ENCODE measurements at regions not wholly inside any gene's neighbourhood (a gene's known extent, or its start where the extent isn't known, plus 50 kb on each side); places are given as distances from the start of the nearest gene placed in this dataset.

DNA sequence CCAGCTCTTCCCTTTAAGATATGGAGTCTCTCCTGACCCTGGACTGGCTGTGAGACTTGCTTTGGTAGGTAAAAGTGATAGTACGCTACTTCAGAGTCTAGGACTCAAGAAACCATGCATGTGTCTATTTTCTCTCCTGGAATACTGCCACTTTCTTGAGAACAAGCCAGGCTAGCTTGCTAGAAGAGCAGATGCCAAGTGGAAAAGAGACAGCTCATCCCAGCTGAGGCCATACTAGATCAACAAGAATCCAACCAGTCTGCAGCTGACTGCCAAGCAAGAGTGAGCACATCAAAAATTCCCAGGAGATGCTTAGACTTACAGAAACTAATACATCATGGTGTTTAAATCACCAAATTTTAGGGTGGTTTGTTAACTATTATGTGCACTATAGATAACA is 208.3 kb upstream of the RBMS3 start:
- DNase-seq: no peak

DNA sequence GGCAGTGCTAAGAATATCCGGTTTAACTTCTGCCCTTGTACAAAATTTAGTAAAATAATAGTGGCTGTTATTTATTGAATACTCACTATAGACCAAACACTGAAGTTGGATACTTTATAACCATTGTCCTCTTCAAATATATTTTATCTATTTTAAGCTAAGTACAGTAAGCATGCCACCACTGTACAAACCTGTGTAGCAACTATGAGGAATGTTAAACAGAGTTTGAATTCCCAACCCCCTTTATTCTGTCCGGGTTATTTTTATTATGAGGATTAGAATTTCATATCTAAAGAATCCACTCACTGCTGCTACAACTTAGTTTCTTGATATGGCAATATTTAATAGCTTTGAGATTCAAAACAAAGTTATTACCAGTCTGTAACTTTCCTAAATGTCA is 203.5 kb upstream of the RBMS3 start:
- no peak for DNase-seq

DNA sequence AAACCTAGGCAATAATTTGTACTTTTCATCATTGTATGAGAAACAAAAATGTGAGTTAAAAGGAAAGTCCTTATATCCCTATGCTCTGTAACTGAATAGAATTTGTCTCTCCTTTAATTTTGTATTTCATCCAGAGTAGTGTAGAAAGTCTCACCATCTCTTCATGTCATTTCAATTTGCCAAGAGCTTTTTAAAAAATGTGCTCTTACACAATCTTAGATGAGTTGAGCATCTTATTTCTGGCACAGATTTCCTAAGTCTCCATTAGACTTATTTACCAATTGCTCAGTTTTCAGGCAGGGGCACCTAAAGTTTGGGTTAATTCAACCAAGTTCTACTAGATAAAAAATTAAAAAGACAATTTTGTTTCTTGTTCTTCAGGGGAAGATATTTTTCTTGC is 201.5 kb upstream of the RBMS3 start:
- DNase-seq: no peak

DNA sequence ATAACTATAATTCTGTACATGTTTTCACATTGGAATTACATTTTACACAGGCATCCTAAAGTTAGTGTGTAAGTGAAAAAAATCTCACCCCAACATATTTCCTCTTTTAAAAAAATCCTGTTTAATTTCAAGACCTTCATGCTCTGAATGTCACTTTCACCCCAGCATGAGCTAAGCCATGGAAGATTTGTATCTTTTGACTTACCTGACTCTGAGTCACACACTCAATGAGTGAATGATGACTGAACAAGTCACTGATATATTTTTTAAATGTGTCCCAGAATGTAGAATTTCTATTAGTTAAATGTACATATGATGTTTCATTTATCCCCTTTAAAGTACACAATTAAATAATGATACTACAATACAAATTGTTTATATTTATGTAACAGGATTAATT is 199.9 kb upstream of the RBMS3 start:
- no peak for DNase-seq

DNA sequence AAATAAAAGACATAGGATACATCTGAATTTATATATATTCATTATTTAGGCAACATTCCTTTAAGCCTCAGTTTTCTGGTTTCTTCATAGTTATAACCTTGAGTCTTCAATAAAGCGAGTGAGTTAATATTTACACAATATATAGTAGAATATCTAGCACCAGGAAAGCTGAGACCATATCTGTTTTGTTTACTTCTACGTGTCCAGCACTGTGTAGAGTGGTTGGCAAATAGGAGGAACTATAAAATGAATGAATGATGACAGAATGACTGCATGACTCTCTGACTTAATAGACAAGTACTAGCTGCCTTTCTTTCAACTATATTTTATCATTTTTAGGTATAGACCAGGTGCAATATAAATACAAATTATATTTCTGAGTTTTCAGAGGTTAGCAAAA is 197.8 kb upstream of the RBMS3 start:
- no peak for DNase-seq

- DNase-seq: no peak
Observed at GRCh38 chr3:29083676-29084075, 197.2 kb upstream of the RBMS3 start.

DNA sequence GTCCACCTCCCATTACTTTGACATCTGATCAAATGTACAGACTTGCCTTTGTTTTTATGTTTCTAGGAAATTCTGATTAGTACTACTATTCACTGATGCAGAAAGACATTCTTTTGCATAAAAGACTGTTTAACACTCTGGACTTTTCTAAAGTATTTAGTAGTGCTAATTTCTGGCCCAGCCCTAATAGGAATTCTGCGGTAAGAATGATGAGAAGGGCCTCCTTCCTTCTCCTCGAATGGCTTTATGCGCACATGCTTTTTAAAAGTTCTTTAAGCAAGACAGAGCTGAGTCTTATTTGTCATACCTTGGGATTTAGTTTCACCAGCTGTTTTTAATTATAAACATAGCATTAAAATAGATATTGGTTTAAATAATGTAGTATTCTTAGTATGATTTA is 192.3 kb upstream of the RBMS3 start:
- DNase-seq: no peak

GRCh38 chr3:29090912-29091597 is 189.8 kb upstream of the RBMS3 start:
- no peak for DNase-seq

GRCh38 chr3:29091599-29092189 is 189.2 kb upstream of the RBMS3 start:
- DNase-seq: no peak

DNA sequence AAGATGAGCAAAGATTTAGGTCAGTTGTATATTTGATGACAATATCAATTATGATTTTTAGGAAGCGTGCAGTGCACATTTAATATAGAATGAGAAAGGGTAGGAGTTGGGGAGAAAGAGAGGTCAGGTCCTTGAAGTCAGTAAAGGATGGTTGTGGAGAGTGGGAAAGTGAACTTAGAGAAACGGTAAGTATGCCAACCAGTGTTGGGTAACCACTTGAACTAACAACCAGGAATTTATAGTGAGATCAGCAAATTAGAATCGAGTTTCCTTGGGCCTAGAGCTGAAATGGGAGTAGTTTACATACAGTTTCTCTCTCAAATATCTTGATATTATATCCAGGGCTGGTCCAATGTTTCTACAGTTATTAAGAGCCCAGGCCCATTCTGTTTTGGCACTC is 188.5 kb upstream of the RBMS3 start:
- DNase-seq: no peak

DNA sequence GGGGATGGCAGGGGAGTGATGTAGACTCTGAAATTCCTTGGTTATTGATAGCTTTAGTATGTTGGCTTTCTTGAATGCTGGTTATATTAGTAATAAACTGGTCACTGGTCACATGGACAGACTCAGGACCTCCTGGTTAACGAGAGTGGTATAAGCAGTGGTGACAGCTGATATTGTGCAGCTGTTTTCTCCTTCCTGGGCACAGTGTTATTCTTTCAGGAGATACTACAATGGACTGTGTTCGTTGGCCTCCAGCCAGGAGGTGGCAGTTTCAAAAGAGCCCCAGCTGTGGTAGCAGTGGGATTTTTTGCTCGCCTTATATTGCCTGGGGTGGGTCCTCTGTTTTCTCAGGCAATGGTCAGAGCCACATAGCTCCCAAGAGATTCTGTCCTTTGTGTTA is 181.6 kb upstream of the RBMS3 start:
- no peak for DNase-seq

DNA sequence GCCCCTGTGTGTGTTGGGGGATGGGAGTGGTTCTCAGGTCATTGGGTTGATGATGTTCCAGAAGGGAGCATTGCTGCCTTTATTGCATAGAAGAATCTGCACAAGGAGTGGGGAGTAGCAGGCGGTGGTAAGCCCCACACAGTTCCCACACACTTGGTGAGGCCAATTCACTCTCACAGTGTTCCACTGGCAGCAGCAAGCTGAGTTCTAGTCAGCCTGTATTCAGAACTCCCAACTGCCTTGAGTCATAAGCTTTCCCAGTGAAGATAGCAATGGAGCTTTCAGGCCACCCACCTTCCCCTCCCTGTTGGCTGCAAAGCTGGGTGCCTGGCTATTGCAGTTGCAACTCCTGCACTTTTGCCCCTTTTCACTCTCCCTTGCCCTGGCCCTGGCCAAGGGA is 181.1 kb upstream of the RBMS3 start:
- no peak for DNase-seq

GRCh38 chr3:29100292-29100691 is 180.6 kb upstream of the RBMS3 start:
- DNase-seq: no peak

GRCh38 chr3:29128001-29128400 is 152.9 kb upstream of the RBMS3 start:
- DNase-seq: no peak

- no peak for DNase-seq
Observed at GRCh38 chr3:29137601-29138000, 143.3 kb upstream of the RBMS3 start.

- DNase-seq: no peak
Observed at GRCh38 chr3:29138171-29138570, 142.7 kb upstream of the RBMS3 start.

DNA sequence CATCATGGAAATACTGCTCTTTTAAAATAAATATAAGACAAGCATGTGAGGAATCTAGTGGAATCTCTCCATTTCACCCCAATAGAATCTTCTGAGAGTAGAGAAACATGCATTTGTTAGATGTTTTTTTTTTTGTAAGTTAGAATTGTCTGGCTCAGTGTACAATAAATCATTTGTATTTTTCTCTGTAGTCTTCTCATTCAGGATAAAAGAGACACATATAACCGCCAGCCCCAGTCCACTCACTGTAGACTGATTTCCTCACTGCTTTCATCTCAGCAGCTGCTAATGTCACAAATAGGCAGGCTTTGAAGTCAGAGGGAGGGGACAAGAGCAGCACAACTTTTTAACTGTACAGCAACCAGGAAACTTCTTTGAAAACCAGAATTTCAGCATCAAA is 140.2 kb upstream of the RBMS3 start:
- no peak for DNase-seq

- DNase-seq: no peak
Observed at GRCh38 chr3:29141197-29141917, 139.5 kb upstream of the RBMS3 start.

DNA sequence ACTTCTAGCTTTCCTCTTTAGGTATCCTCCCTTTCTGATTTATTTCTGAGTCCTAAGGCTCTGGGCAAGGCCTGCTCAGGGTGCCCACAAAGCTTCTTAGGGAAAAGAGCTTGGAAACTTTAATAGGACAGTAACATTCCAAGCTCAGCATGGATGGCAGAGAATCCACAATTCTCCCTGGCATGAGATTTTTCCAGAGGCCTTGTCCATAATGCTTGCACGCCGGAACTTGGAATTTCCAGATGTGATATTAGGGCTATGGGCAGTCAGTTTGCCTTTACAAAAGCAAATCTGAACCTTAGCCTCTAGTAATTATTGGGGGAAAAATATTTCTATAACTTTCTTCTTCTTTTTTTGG is 139.0 kb upstream of the RBMS3 start:
- no peak for DNase-seq

DNA sequence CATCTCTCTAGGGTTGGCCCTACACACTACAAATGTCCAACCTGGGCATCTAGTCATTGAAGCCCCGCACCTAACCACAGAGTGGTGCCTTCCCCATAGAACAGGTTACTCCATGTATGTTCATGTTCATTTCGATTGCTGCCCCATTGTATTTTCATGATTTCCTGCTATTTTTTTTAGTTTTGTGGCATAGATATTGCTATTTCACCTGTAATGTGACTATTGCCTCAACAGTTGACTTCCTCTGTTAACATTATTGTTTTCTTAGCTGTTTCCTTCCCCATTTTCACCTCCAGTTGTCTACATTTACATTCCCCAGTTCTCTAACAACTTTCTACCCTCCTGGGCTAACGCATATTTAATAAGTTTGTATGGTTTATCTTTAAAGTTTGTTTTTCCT is 137.7 kb upstream of the RBMS3 start:
- no peak for DNase-seq

DNA sequence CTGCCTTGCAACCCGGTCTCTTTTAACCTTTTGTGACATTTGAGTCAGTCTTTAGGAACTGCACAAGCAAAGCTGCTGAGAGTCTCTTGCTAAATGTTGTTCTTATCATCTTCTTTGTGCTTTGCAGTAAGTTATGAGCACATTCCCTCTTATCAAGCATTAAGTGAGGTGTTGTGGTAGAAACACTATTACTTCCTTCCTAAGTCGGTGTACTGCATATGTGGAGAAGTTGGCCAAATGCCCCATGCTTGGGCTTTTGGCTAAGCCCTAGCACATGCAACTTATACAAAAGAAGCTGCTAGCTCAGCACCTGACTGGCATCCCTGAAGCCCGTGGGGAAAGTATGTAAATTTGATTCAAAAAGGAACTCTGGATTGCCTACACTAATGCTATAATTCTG is 136.5 kb upstream of the RBMS3 start:
- no peak for DNase-seq

DNA sequence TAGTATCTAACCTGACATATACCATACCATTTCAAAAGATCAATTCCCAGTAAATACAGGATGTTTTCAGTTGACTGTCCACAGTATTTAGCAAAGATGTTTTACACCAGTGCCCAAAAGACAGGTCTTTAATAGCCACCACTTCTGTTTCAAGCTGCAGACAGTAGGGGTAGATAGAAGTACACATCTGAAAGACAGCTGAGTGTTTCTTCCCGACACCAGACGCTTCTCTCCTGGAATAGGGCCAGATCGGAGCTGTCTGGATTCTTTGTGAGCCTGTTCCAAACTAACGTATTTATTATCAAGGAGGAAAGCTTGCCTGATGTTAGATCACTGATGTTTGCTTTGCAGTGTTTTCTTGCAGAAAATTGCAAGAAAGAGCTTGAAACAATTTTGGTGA is 136.1 kb upstream of the RBMS3 start:
- DNase-seq: no peak

GRCh38 chr3:29145360-29145759 is 135.5 kb upstream of the RBMS3 start:
- no peak for DNase-seq

- DNase-seq: no peak
Observed at GRCh38 chr3:29152379-29152778, 128.5 kb upstream of the RBMS3 start.

- no peak for DNase-seq
Observed at GRCh38 chr3:29153811-29154210, 127.1 kb upstream of the RBMS3 start.
